ENCODE measurements at regions not wholly inside any gene's neighbourhood (a gene's known extent, or its start where the extent isn't known, plus 50 kb on each side); places are given as distances from the start of the nearest gene placed in this dataset.
A peak's percentile ranks its signal among the peaks of the same experiment; 100 is the strongest.

- H2AK5ac ChIP-seq (ENCODE audit: low read length, severe bottlenecking): no peak overlapping the region
- H2AFZ ChIP-seq (ENCODE audit: low read depth, low read length): no peak overlapping the region
- H3K23ac ChIP-seq (ENCODE audit: low read length in 2 of 2): no peak overlapping the region
- no peaks in the 10 kb centered on the region for H3K27me3 ChIP-seq (ENCODE audit: control insufficient read depth in 1 of 2, insufficient read depth in 1 of 2, low read length in 2 of 2)
- DNase-seq: no peak
- H3K36me3 ChIP-seq (ENCODE audit: control insufficient read depth in 1 of 2, insufficient read depth in 2 of 2, low read depth in 1 of 2, low read length in 2 of 2): no peaks in the 10 kb centered on the region
- H3K27ac ChIP-seq (ENCODE audit: low read length, poor library complexity, severe bottlenecking): no peak overlapping the region
- H4K8ac ChIP-seq (ENCODE audit: low read length): no peak overlapping the region
- no peaks in the 10 kb centered on the region for H3K4me1 ChIP-seq (ENCODE audit: control insufficient read depth, insufficient read depth, low read depth, low read length)
- H2BK12ac ChIP-seq (ENCODE audit: low read length in 2 of 2): no peak overlapping the region
- no peak overlapping the region for H2BK5ac ChIP-seq (ENCODE audit: low read depth, low read length, poor library complexity, severe bottlenecking)
- H3K79me1 ChIP-seq (replicated peaks; ENCODE audit: low read length, poor library complexity, severe bottlenecking): no peaks in the 10 kb centered on the region
- no peak overlapping the region for H3K4me2 ChIP-seq (ENCODE audit: low read length, poor library complexity, severe bottlenecking)
- no peak overlapping the region for H2BK120ac ChIP-seq (ENCODE audit: low read depth, low read length)
- no peak overlapping the region for H3K14ac ChIP-seq (ENCODE audit: low read length in 2 of 2)
- H2BK15ac ChIP-seq (ENCODE audit: low read depth, poor library complexity, severe bottlenecking): no peak overlapping the region
- WGBS: 81% methylated on average over 5 of the region's 5 CpGs
- no peak overlapping the region for H4K91ac ChIP-seq (ENCODE audit: low read length)
- no peak overlapping the region for H3K4ac ChIP-seq (ENCODE audit: low read depth in 1 of 2, low read length in 2 of 2)
- peaks cover 4% of the 10 kb centered on the region for H3K9me3 ChIP-seq (ENCODE audit: control insufficient read depth, low read length)
- H3K4me3 ChIP-seq (ENCODE audit: insufficient read depth in 1 of 2, low read depth in 1 of 2, low read length in 2 of 2): no peak overlapping the region
- H3K9ac ChIP-seq (ENCODE audit: low read length): no peak overlapping the region
- H3K18ac ChIP-seq (ENCODE audit: low read depth in 1 of 2, low read length in 2 of 2): no peak overlapping the region
These were observed 558.0 kb downstream of the C6orf118 start for GRCh38 chr6:164751395-164751794.

GRCh38 chr6:164750128-164750527 lies 559.3 kb downstream of the C6orf118 start:
- H3K4me2 ChIP-seq (ENCODE audit: low read length, poor library complexity, severe bottlenecking): no peak overlapping the region
- H3K9ac ChIP-seq (ENCODE audit: low read length): no peak overlapping the region
- no peak overlapping the region for H3K27ac ChIP-seq (ENCODE audit: low read length, poor library complexity, severe bottlenecking)
- no peak overlapping the region for H3K23ac ChIP-seq (ENCODE audit: low read length in 2 of 2)
- DNase-seq: no peak
- no peak overlapping the region for H2AFZ ChIP-seq (ENCODE audit: low read depth, low read length)
- no peak overlapping the region for H2BK120ac ChIP-seq (ENCODE audit: low read depth, low read length)
- no peaks in the 10 kb centered on the region for H3K27me3 ChIP-seq (ENCODE audit: control insufficient read depth in 1 of 2, insufficient read depth in 1 of 2, low read length in 2 of 2)
- no peak overlapping the region for H2BK15ac ChIP-seq (ENCODE audit: low read depth, poor library complexity, severe bottlenecking)
- H3K9me3 ChIP-seq (ENCODE audit: control insufficient read depth, low read length): peaks cover 4% of the 10 kb centered on the region
- no peaks in the 10 kb centered on the region for H3K79me1 ChIP-seq (replicated peaks; ENCODE audit: low read length, poor library complexity, severe bottlenecking)
- H3K4me1 ChIP-seq (ENCODE audit: control insufficient read depth, insufficient read depth, low read depth, low read length): no peaks in the 10 kb centered on the region
- H3K4me3 ChIP-seq (ENCODE audit: insufficient read depth in 1 of 2, low read depth in 1 of 2, low read length in 2 of 2): no peak overlapping the region
- no peaks in the 10 kb centered on the region for H3K36me3 ChIP-seq (ENCODE audit: control insufficient read depth in 1 of 2, insufficient read depth in 2 of 2, low read depth in 1 of 2, low read length in 2 of 2)
- no peak overlapping the region for H2AK5ac ChIP-seq (ENCODE audit: low read length, severe bottlenecking)
- no peak overlapping the region for H3K4ac ChIP-seq (ENCODE audit: low read depth in 1 of 2, low read length in 2 of 2)
- H4K8ac ChIP-seq (ENCODE audit: low read length): no peak overlapping the region
- H3K18ac ChIP-seq (ENCODE audit: low read depth in 1 of 2, low read length in 2 of 2): no peak overlapping the region
- H2BK12ac ChIP-seq (ENCODE audit: low read length in 2 of 2): no peak overlapping the region
- 54% methylated on average over 3 of the region's 3 CpGs for WGBS
- no peak overlapping the region for H4K91ac ChIP-seq (ENCODE audit: low read length)
- H2BK5ac ChIP-seq (ENCODE audit: low read depth, low read length, poor library complexity, severe bottlenecking): no peak overlapping the region
- no peak overlapping the region for H3K14ac ChIP-seq (ENCODE audit: low read length in 2 of 2)

GRCh38 chr6:164749221-164750064 lies 560.0 kb downstream of the C6orf118 start:
- H3K4me3 ChIP-seq (ENCODE audit: insufficient read depth in 1 of 2, low read depth in 1 of 2, low read length in 2 of 2): peak overlapping the region in 1 of 2 experiments; percentile 52
- H3K9me3 ChIP-seq (ENCODE audit: control insufficient read depth, low read length): peaks cover 4% of the 10 kb centered on the region
- no peak overlapping the region for H3K27ac ChIP-seq (ENCODE audit: low read length, poor library complexity, severe bottlenecking)
- DNase-seq: peak; percentile 13
- no peak overlapping the region for H2BK5ac ChIP-seq (ENCODE audit: low read depth, low read length, poor library complexity, severe bottlenecking)
- H2BK12ac ChIP-seq (ENCODE audit: low read length in 2 of 2): no peak overlapping the region
- no peak overlapping the region for H3K18ac ChIP-seq (ENCODE audit: low read depth in 1 of 2, low read length in 2 of 2)
- H3K27me3 ChIP-seq (ENCODE audit: control insufficient read depth in 1 of 2, insufficient read depth in 1 of 2, low read length in 2 of 2): no peaks in the 10 kb centered on the region
- 31% methylated on average over 7 of the region's 9 CpGs for WGBS
- H2AFZ ChIP-seq (ENCODE audit: low read depth, low read length): no peak overlapping the region
- no peak overlapping the region for H2BK15ac ChIP-seq (ENCODE audit: low read depth, poor library complexity, severe bottlenecking)
- H3K4me1 ChIP-seq (ENCODE audit: control insufficient read depth, insufficient read depth, low read depth, low read length): no peaks in the 10 kb centered on the region
- H3K36me3 ChIP-seq (ENCODE audit: control insufficient read depth in 1 of 2, insufficient read depth in 2 of 2, low read depth in 1 of 2, low read length in 2 of 2): no peaks in the 10 kb centered on the region
- H2BK120ac ChIP-seq (ENCODE audit: low read depth, low read length): no peak overlapping the region
- no peak overlapping the region for H3K14ac ChIP-seq (ENCODE audit: low read length in 2 of 2)
- peak overlapping the region; percentile 40 for H3K9ac ChIP-seq (ENCODE audit: low read length)
- H4K8ac ChIP-seq (ENCODE audit: low read length): no peak overlapping the region
- no peak overlapping the region for H3K4me2 ChIP-seq (ENCODE audit: low read length, poor library complexity, severe bottlenecking)
- no peaks in the 10 kb centered on the region for H3K79me1 ChIP-seq (replicated peaks; ENCODE audit: low read length, poor library complexity, severe bottlenecking)
- H2AK5ac ChIP-seq (ENCODE audit: low read length, severe bottlenecking): no peak overlapping the region
- H3K4ac ChIP-seq (ENCODE audit: low read depth in 1 of 2, low read length in 2 of 2): no peak overlapping the region
- no peak overlapping the region for H3K23ac ChIP-seq (ENCODE audit: low read length in 2 of 2)
- H4K91ac ChIP-seq (ENCODE audit: low read length): no peak overlapping the region

- WGBS: 90% methylated on average over 4 of the region's 4 CpGs
- Histone ChIP-seq H2AK5ac (ENCODE audit: low read length, severe bottlenecking) (no peak overlapping the region), H2BK12ac (ENCODE audit: low read length in 2 of 2) (no peak overlapping the region), H2BK15ac (ENCODE audit: low read depth, poor library complexity, severe bottlenecking) (no peak overlapping the region), H3K18ac (ENCODE audit: low read depth in 1 of 2, low read length in 2 of 2) (no peak overlapping the region), H3K23ac (ENCODE audit: low read length in 2 of 2) (no peak overlapping the region), H3K4me1 (ENCODE audit: control insufficient read depth, insufficient read depth, low read depth, low read length) (no peaks in the 10 kb centered on the region), H2AFZ (ENCODE audit: low read depth, low read length) (no peak overlapping the region), H3K79me1 (replicated peaks; ENCODE audit: low read length, poor library complexity, severe bottlenecking) (no peaks in the 10 kb centered on the region), H3K36me3 (ENCODE audit: control insufficient read depth in 1 of 2, insufficient read depth in 2 of 2, low read depth in 1 of 2, low read length in 2 of 2) (no peaks in the 10 kb centered on the region), H3K9ac (ENCODE audit: low read length) (no peak overlapping the region), H3K4me2 (ENCODE audit: low read length, poor library complexity, severe bottlenecking) (no peak overlapping the region), H4K8ac (ENCODE audit: low read length) (no peak overlapping the region), H3K9me3 (ENCODE audit: control insufficient read depth, low read length) (peaks cover 4% of the 10 kb centered on the region), H3K4me3 (ENCODE audit: insufficient read depth in 1 of 2, low read depth in 1 of 2, low read length in 2 of 2) (no peak overlapping the region), H3K4ac (ENCODE audit: low read depth in 1 of 2, low read length in 2 of 2) (no peak overlapping the region), H3K27me3 (ENCODE audit: control insufficient read depth in 1 of 2, insufficient read depth in 1 of 2, low read length in 2 of 2) (no peaks in the 10 kb centered on the region), H4K91ac (ENCODE audit: low read length) (no peak overlapping the region), H3K27ac (ENCODE audit: low read length, poor library complexity, severe bottlenecking) (no peak overlapping the region), H2BK120ac (ENCODE audit: low read depth, low read length) (no peak overlapping the region), H3K14ac (ENCODE audit: low read length in 2 of 2) (no peak overlapping the region), H2BK5ac (ENCODE audit: low read depth, low read length, poor library complexity, severe bottlenecking) (no peak overlapping the region)
- DNase-seq: no peak
These were observed 565.1 kb downstream of the C6orf118 start for GRCh38 chr6:164744301-164744700.
